GM12878 (cell line): ENCODE measurements at regions not wholly inside any gene's neighbourhood (a gene's known extent, or its start where the extent isn't known, plus 50 kb on each side); places are given as distances from the start of the nearest gene placed in this dataset.

Experiments
- ATAC-seq: fragments of 200-7000 bp; cut with Tn5 transposase; 3 replicates; pipeline ENCODE4 v1.9.1; 2020; ENCODE audit warnings: mild to moderate bottlenecking, moderate library complexity
- BruUV-seq: library from RNA; stranded (reverse); fragments of 400-500 nt; replicated peaks from 2 replicates; lab custom pipeline; 2021; lab: Mats Ljungman, UMichigan
- CTCF ChIA-PET: fragments of 300-600 bp; sonication (Branson Sonifier 250); formaldehyde crosslinking; extraction: SDS; loops from one replicate; lab custom pipeline; 2021; ENCODE audit warnings: inconsistent platforms; lab: Yijun Ruan, JAX
- POLR2A ChIA-PET: fragments of 350-600 bp; formaldehyde crosslinking; extraction: SDS; loops from one replicate; lab custom pipeline; 2021; ENCODE audit warnings: inconsistent platforms; lab: Charles Lee
- RAD21 ChIA-PET: fragments of 300-600 bp; sonication (Branson Sonifier 250); formaldehyde crosslinking; loops from one replicate; lab custom pipeline; 2023; ENCODE audit warnings: antibody characterized with exemption; ENCODE audit not compliant: unreplicated experiment; lab: Charles Lee
- SMC1A ChIA-PET: fragments of 300-600 bp; sonication (Branson Sonifier 250); formaldehyde crosslinking; loops from one replicate; lab custom pipeline; 2023; ENCODE audit not compliant: unreplicated experiment, uncharacterized antibody; lab: Charles Lee
- DNase-seq: peaks from one replicate; pipeline ENCODE4 v3.0.0-alpha.2; 2011; ENCODE audit warnings: low read depth, low spot score
- FAIRE-seq: peaks from 3 replicates; lab custom pipeline; 2011; peaks lifted over from hg19 to GRCh38; lab: Jason Lieb, UNC
- H2AFZ ChIP-seq: 2 replicates; pipeline ENCODE4 v1.6.0; 2011; ENCODE audit warnings: low read depth, low read length, control low read depth; ENCODE audit not compliant: control insufficient read depth
- H3K27ac ChIP-seq: 2 replicates; pipeline ENCODE4 v1.5.1; 2011; ENCODE audit warnings: control low read depth; ENCODE audit not compliant: control insufficient read depth, insufficient read depth
- H3K27me3 ChIP-seq, 2 experiments: replicated peaks in 1 of 2; 2 replicates each; pipeline versions ENCODE4 v1.6.0 to v1.6.1; 2011; ENCODE audit warnings: low read length in 1 of 2; ENCODE audit not compliant: control insufficient read depth in 2 of 2, insufficient read depth in 2 of 2
- H3K36me3 ChIP-seq, 2 experiments: 2 replicates each; pipeline ENCODE4 v1.5.1; 2011; ENCODE audit warnings: low read length in 1 of 2; ENCODE audit not compliant: control insufficient read depth in 2 of 2, insufficient read depth in 2 of 2
- H3K4me1 ChIP-seq: 2 replicates; pipeline ENCODE4 v1.6.1; 2011; ENCODE audit warnings: mild to moderate bottlenecking, low read length, moderate library complexity, mixed read lengths; ENCODE audit not compliant: control insufficient read depth, insufficient read depth
- H3K4me2 ChIP-seq: 2 replicates; pipeline ENCODE4 v1.6.0; 2011; ENCODE audit warnings: control low read depth; ENCODE audit not compliant: control insufficient read depth, insufficient read depth
- H3K4me3 ChIP-seq: fragments of 200-600 bp; sonication (generic); 2 replicates; pipeline ENCODE4 v1.5.1; 2016
- H3K79me2 ChIP-seq: 2 replicates; pipeline ENCODE4 v1.6.0; 2011; ENCODE audit warnings: low read length; ENCODE audit not compliant: control insufficient read depth, insufficient read depth
- H3K9ac ChIP-seq: 2 replicates; pipeline ENCODE4 v1.8.0; 2011; ENCODE audit warnings: low read length, control low read depth, mixed read lengths; ENCODE audit not compliant: control insufficient read depth, insufficient read depth
- H3K9me3 ChIP-seq: replicated peaks from 3 replicates; pipeline ENCODE4 v1.5.1; 2011; ENCODE audit warnings: mild to moderate bottlenecking, low read length; ENCODE audit not compliant: control insufficient read depth, insufficient read depth
- H4K20me1 ChIP-seq: 2 replicates; pipeline ENCODE4 v1.6.0; 2011; ENCODE audit not compliant: control insufficient read depth, insufficient read depth
- BMI1 ChIP-seq: fragments of 450-650 bp; IDR thresholded peaks from 2 replicates; pipeline ENCODE4 v1.6.1; 2016; ENCODE audit warnings: mild to moderate bottlenecking, moderate library complexity, borderline replicate concordance
- CHD4 ChIP-seq: fragments of 200-600 bp; sonication (generic); IDR thresholded peaks from 2 replicates; pipeline ENCODE4 v1.6.1; 2016; ENCODE audit warnings: mild to moderate bottlenecking
- ETV6 ChIP-seq, 2 experiments: fragments of 450-650 bp in 1 of 2; IDR thresholded peaks in 1 of 2; conservative IDR thresholded peaks in 1 of 2; 2 replicates each; pipeline ENCODE4 v1.6.1; 2014; ENCODE audit warnings: antibody characterized with exemption in 1 of 2, borderline replicate concordance in 1 of 2, low read depth in 1 of 2, mild to moderate bottlenecking in 1 of 2, moderate library complexity in 1 of 2
- HCFC1 ChIP-seq: fragments of 150-350 bp; IDR thresholded peaks from 2 replicates; pipeline ENCODE4 v1.6.1; 2014; ENCODE audit warnings: low read length
- KAT2A ChIP-seq: conservative IDR thresholded peaks from 2 replicates; pipeline ENCODE4 v1.6.1; 2011; ENCODE audit warnings: low read depth, low read length; ENCODE audit not compliant: control insufficient read depth
- NBN ChIP-seq: fragments of 450-650 bp; IDR thresholded peaks from 2 replicates; pipeline ENCODE4 v1.6.1; 2016
- NFYA ChIP-seq: IDR thresholded peaks from 2 replicates; pipeline ENCODE4 v1.6.1; 2011; ENCODE audit warnings: low read depth, mild to moderate bottlenecking, low read length, improper control_type of control experiment, borderline replicate concordance
- NRF1 ChIP-seq: conservative IDR thresholded peaks from 2 replicates; pipeline ENCODE4 v1.6.1; 2011; ENCODE audit warnings: mild to moderate bottlenecking, low read depth, low read length, improper control_type of control experiment
- RELA ChIP-seq: fragments of 450-650 bp; IDR thresholded peaks from 2 replicates; pipeline ENCODE4 v1.8.0; 2014; ENCODE audit warnings: borderline replicate concordance; ENCODE audit not compliant: partially characterized antibody
- SUPT20H ChIP-seq: IDR thresholded peaks from 2 replicates; pipeline ENCODE4 v1.6.1; 2011; ENCODE audit warnings: low read depth, mild to moderate bottlenecking, low read length, moderate library complexity, borderline replicate concordance; ENCODE audit not compliant: control insufficient read depth
- whole genome bisulfite sequencing: methylation state at CpG from one replicate; pipeline ENCODE4 v1.1.6; 2016; ENCODE audit warnings: low lambda C conversion rate; ENCODE audit not compliant: insufficient replicate concordance, insufficient coverage; ENCODE audit errors: missing lambda C conversion rate; 5-methylcytosine and 5-hydroxymethylcytosine counted together
- in situ Hi-C: fragments of 300-500 bp; cut with MboI; formaldehyde crosslinking; loops from 9 replicates; pipeline ENCODE4 v1.14.3; 2018; ENCODE audit warnings: mixed read lengths
- intact Hi-C: fragments of 100-400 bp; cut with micrococcal nuclease; formaldehyde crosslinking; loops from one replicate; pipeline ENCODE4 v1.14.2; 2022; ENCODE audit not compliant: unreplicated experiment
- TF ChIP-seq, protein P1 (sequence below): fragments of 450-650 bp; conservative IDR thresholded peaks from 2 replicates; pipeline ENCODE4 v1.6.1; 2017; ENCODE audit warnings: mild to moderate bottlenecking, moderate library complexity

DNA sequence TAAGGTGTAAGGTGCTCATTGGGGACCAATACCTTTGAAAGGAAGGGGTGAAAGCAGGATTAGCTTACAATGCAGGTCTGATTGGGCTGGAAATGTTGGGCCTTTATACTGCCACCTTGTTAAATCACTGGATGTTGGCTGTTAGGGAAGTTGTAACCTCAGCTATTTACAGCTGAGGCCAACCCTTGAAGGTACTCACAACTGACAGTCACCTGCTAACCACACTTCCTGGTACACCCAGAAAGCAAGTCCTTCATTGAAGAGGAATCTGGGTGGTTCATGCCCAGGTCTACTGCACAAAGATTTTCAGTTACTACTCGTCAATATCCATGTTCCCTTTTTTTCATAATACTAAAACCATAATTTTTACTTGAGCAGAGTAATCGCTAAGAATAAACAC is 65.4 kb upstream of the CLDN18 start:
- Histone ChIP-seq H3K27me3 (no peaks in the 10 kb centered on the region), H3K4me2 (no peak overlapping the region), H3K79me2 (no peaks in the 10 kb centered on the region), H3K27ac (no peak overlapping the region), H4K20me1 (no peaks in the 10 kb centered on the region), H3K4me3 (no peak overlapping the region), H2AFZ (no peak overlapping the region), H3K9ac (no peak overlapping the region), H3K9me3 (no peaks in the 10 kb centered on the region)
- no TSS peak for BruUV-seq
- ChIA-PET SMC1A (interaction anchor here (0.7 to 1.6 kb wide), 4 partner anchors 107 to 839 kb away, joined by 3 to 7 read pairs (median 4); no protein-coding TSS in a partner anchor), RAD21 (interaction anchor here (1.2 to 5.9 kb wide), 5 partner anchors 13 to 839 kb away, joined by 3 to 23 read pairs (median 3); no protein-coding TSS in a partner anchor)
- WGBS: 52% methylated on average over 2 of the region's 2 CpGs
- no peak for FAIRE-seq
- TF ChIP-seq NRF1 (no peak), KAT2A (no peak), HCFC1 (no peak), SUPT20H (no peak), CHD4 (no peak), ETV6 (conservative IDR thresholded peaks at IDR 0.05 in 1 of 2, IDR thresholded peaks at IDR 0.05 in 1 of 2; ENCODE audit: borderline replicate concordance in 1 of 2, low read depth in 1 of 2) (no peak), RELA (no peak), NFYA (no peak), BMI1 (no peak), NBN (no peak)
- TF ChIP-seq, protein P1, sequence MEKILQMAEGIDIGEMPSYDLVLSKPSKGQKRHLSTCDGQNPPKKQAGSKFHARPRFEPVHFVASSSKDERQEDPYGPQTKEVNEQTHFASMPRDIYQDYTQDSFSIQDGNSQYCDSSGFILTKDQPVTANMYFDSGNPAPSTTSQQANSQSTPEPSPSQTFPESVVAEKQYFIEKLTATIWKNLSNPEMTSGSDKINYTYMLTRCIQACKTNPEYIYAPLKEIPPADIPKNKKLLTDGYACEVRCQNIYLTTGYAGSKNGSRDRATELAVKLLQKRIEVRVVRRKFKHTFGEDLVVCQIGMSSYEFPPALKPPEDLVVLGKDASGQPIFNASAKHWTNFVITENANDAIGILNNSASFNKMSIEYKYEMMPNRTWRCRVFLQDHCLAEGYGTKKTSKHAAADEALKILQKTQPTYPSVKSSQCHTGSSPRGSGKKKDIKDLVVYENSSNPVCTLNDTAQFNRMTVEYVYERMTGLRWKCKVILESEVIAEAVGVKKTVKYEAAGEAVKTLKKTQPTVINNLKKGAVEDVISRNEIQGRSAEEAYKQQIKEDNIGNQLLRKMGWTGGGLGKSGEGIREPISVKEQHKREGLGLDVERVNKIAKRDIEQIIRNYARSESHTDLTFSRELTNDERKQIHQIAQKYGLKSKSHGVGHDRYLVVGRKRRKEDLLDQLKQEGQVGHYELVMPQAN: no peak
- TF ChIP-seq, all 136 proteins: peak for 0
- CTCF ChIA-PET: interaction anchor here (0.6 to 7.2 kb wide), 9 partner anchors 17 to 839 kb away, joined by 3 to 45 read pairs (median 4); no protein-coding TSS in a partner anchor
- intact Hi-C loops (loop anchor here (10.0 kb wide), 2 partner anchors 150 to 1870 kb away; no protein-coding TSS in a partner anchor), in situ Hi-C loops (loop anchor here (10.0 to 25.0 kb wide), 2 partner anchors 820 to 1882 kb away; no protein-coding TSS in a partner anchor)
- DNase-seq (no peak), ATAC-seq (no peak)
- POLR2A ChIA-PET: no interaction called here
- Histone ChIP-seq H3K36me3 (no peaks in the 10 kb centered on the region), H3K4me1 (no peaks in the 10 kb centered on the region)
